GM18508 (cell line): ENCODE measurements at regions not wholly inside any gene's neighbourhood (a gene's known extent, or its start where the extent isn't known, plus 50 kb on each side); places are given as distances from the start of the nearest gene placed in this dataset.
"Not testable (repeated sequence)": the region's sequence is repeated elsewhere in the genome, so short reads cannot be mapped to it uniquely, and the experiment has no call there.

ENCODE experiments used
- ATAC-seq: cut with Tn5 transposase; IDR thresholded peaks from one replicate; pipeline ENCODE4 v1.9.1; 2021; ENCODE audit warnings: moderate number of reproducible peaks; ENCODE audit not compliant: insufficient read depth, unreplicated experiment

- not testable (repeated sequence) for ATAC-seq
Observed at GRCh38 chr18:14460364-14460763, 83.0 kb downstream of the POTEC start.

- ATAC-seq, result not testable (repeated sequence)
Observed at GRCh38 chr18:14459826-14460225, 83.6 kb downstream of the POTEC start.

GRCh38 chr18:14458009-14458945 is 85.1 kb downstream of the POTEC start:
- not testable (repeated sequence) for ATAC-seq

GRCh38 chr18:14450637-14451009 is 92.8 kb downstream of the POTEC start:
- ATAC-seq, result not testable (repeated sequence)

GRCh38 chr18:14449995-14450636 is 93.3 kb downstream of the POTEC start:
- ATAC-seq, result not testable (repeated sequence)

- ATAC-seq, result not testable (repeated sequence)
Observed at GRCh38 chr18:14449062-14449461, 94.3 kb downstream of the POTEC start.

- not testable (repeated sequence) for ATAC-seq
Observed at GRCh38 chr18:14447715-14448114, 95.7 kb downstream of the POTEC start.

- ATAC-seq, result not testable (repeated sequence)
Observed at GRCh38 chr18:14435460-14435859, 107.9 kb downstream of the POTEC start.

GRCh38 chr18:14432371-14432770 is 111.0 kb downstream of the POTEC start:
- ATAC-seq, result not testable (repeated sequence)

- ATAC-seq, result not testable (repeated sequence)
Observed at GRCh38 chr18:14431031-14431521, 112.3 kb downstream of the POTEC start.

- ATAC-seq, result not testable (repeated sequence)
Observed at GRCh38 chr18:14415806-14416205, 127.6 kb downstream of the POTEC start.

GRCh38 chr18:14415399-14415798 is 128.0 kb downstream of the POTEC start:
- not testable (repeated sequence) for ATAC-seq

- not testable (repeated sequence) for ATAC-seq
Observed at GRCh38 chr18:14395533-14395932, 147.9 kb downstream of the POTEC start.

GRCh38 chr18:14393563-14394103 is 149.8 kb downstream of the POTEC start:
- not testable (repeated sequence) for ATAC-seq

GRCh38 chr18:14392604-14393003 is 150.8 kb downstream of the POTEC start:
- ATAC-seq, result not testable (repeated sequence)

- ATAC-seq, result not testable (repeated sequence)
Observed at GRCh38 chr18:14384961-14385360, 158.4 kb downstream of the POTEC start.

- ATAC-seq, result not testable (repeated sequence)
Observed at GRCh38 chr18:14382666-14383065, 160.7 kb downstream of the POTEC start.

- not testable (repeated sequence) for ATAC-seq
Observed at GRCh38 chr18:14379489-14379888, 163.9 kb downstream of the POTEC start.

GRCh38 chr18:14378376-14378775 is 165.0 kb downstream of the POTEC start:
- ATAC-seq, result not testable (repeated sequence)

GRCh38 chr18:14361346-14361745 is 182.1 kb downstream of the POTEC start:
- not testable (repeated sequence) for ATAC-seq
